ENCODE measurements at regions not wholly inside any gene's neighbourhood (a gene's known extent, or its start where the extent isn't known, plus 50 kb on each side); places are given as distances from the start of the nearest gene placed in this dataset.
"Not testable (repeated sequence)": the region's sequence is repeated elsewhere in the genome, so short reads cannot be mapped to it uniquely, and the experiment has no call there.

GRCh38 chr5:130624805-130625204 lies 540.3 kb downstream of the HINT1 start:
- in situ Hi-C loops (cut with MboI) = no loop called here
- Histone ChIP-seq H3K27ac (no peak overlapping the region), H3K36me3 (ENCODE audit: low read depth) (no peaks in the 10 kb centered on the region), H3K79me2 (ENCODE audit: insufficient read depth) (no peaks in the 10 kb centered on the region), H3K9me3 (ENCODE audit: low read depth) (peaks cover 5% of the 10 kb centered on the region), H3K4me1 (ENCODE audit: insufficient read depth) (no peaks in the 10 kb centered on the region), H3K4me2 (ENCODE audit: unreplicated experiment) (no peak overlapping the region), H3F3A (ENCODE audit: insufficient read depth) (no peaks in the 10 kb centered on the region), H3K9me2 (ENCODE audit: insufficient read depth) (no peaks in the 10 kb centered on the region), H3K4me3 (no peak overlapping the region), H3K27me3 (replicated peaks; ENCODE audit: insufficient read depth) (no peaks in the 10 kb centered on the region), H4K20me1 (ENCODE audit: insufficient read depth) (no peaks in the 10 kb centered on the region), H3K9ac (no peak overlapping the region), H2AFZ (no peak overlapping the region)
- no peak for DNase-seq
- TF ChIP-seq EZH2 (IDR thresholded peaks at IDR 0.05; ENCODE audit: insufficient read depth, poor library complexity, severe bottlenecking) (no peak), EZH2phosphoT487 (IDR thresholded peaks at IDR 0.05; ENCODE audit: insufficient read depth, low read depth) (no peak)

- no peak for TF ChIP-seq EZH2 (IDR thresholded peaks at IDR 0.05; ENCODE audit: insufficient read depth, poor library complexity, severe bottlenecking)
- in situ Hi-C loops (cut with MboI) = no loop called here
- H3F3A ChIP-seq (ENCODE audit: insufficient read depth) = no peaks in the 10 kb centered on the region
- no peaks in the 10 kb centered on the region for H3K4me1 ChIP-seq (ENCODE audit: insufficient read depth)
- no peaks in the 10 kb centered on the region for H3K27me3 ChIP-seq (replicated peaks; ENCODE audit: insufficient read depth)
- H3K9me3 ChIP-seq (ENCODE audit: low read depth) = no peaks in the 10 kb centered on the region
- no peaks in the 10 kb centered on the region for H3K9me2 ChIP-seq (ENCODE audit: insufficient read depth)
- no peaks in the 10 kb centered on the region for H3K79me2 ChIP-seq (ENCODE audit: insufficient read depth)
- H3K27ac ChIP-seq = no peak overlapping the region
- no peak overlapping the region for H3K4me3 ChIP-seq
- no peaks in the 10 kb centered on the region; the same call in 1 of the 2 replicates for H4K20me1 ChIP-seq (ENCODE audit: insufficient read depth)
- no peak for DNase-seq
- H2AFZ ChIP-seq = no peak overlapping the region
- H3K36me3 ChIP-seq (ENCODE audit: low read depth) = no peaks in the 10 kb centered on the region
- WGBS, 2 experiments (ENCODE audit: low coverage in 1 of 2, low lambda C conversion rate in 2 of 2, missing lambda C conversion rate in 2 of 2) = 29 to 37% methylated on average over 2 of the region's 2 CpGs
- no peak overlapping the region for H3K9ac ChIP-seq
- no peak overlapping the region for H3K4me2 ChIP-seq (ENCODE audit: unreplicated experiment)
Measured at GRCh38 chr5:130616161-130616560, 548.9 kb downstream of the HINT1 start.

DNA sequence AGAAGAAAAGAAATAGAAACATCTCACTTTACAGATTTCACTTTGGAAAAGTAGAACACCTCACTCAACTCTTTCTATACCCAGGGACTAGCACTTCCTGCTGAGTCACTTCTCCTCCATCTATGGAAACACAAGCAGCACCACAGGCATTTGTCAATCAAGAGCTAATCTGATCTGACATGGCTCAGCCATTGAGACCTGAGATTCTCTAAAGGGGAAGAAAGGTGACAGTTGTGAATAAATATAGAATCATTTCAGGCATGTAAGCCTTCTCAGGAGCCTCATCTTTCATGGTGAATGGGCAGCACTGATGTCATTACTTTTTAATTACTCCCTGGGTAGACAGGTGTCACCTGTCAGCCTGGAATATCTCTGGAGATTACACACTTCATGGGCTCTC lies 559.8 kb downstream of the HINT1 start:
- Histone ChIP-seq H3K27ac (no peak overlapping the region), H3K4me2 (ENCODE audit: unreplicated experiment) (no peak overlapping the region), H3K4me1 (ENCODE audit: insufficient read depth) (no peaks in the 10 kb centered on the region), H3F3A (ENCODE audit: insufficient read depth) (no peaks in the 10 kb centered on the region), H4K20me1 (ENCODE audit: insufficient read depth) (no peaks in the 10 kb centered on the region), H3K36me3 (ENCODE audit: low read depth) (no peaks in the 10 kb centered on the region), H3K79me2 (ENCODE audit: insufficient read depth) (no peaks in the 10 kb centered on the region), H3K9me3 (ENCODE audit: low read depth) (no peaks in the 10 kb centered on the region), H3K9me2 (ENCODE audit: insufficient read depth) (no peaks in the 10 kb centered on the region), H3K9ac (no peak overlapping the region), H2AFZ (no peak overlapping the region), H3K27me3 (replicated peaks; ENCODE audit: insufficient read depth) (no peaks in the 10 kb centered on the region), H3K4me3 (no peak overlapping the region)
- DNase-seq = no peak
- TF ChIP-seq EZH2phosphoT487 (IDR thresholded peaks at IDR 0.05; ENCODE audit: insufficient read depth, low read depth) = no peak
- TF ChIP-seq EZH2 (IDR thresholded peaks at IDR 0.05; ENCODE audit: insufficient read depth, poor library complexity, severe bottlenecking) = no peak
- in situ Hi-C loops (cut with MboI) = no loop called here

- H3K27ac ChIP-seq; in situ Hi-C loops (cut with MboI): not testable (repeated sequence)
- 85 to 93% methylated on average over 22 to 25 of the region's 25 CpGs for WGBS, 2 experiments (ENCODE audit: low coverage in 1 of 2, low lambda C conversion rate in 2 of 2, missing lambda C conversion rate in 2 of 2)
Measured at GRCh38 chr5:130596647-130597046, 568.4 kb downstream of the HINT1 start.

DNA sequence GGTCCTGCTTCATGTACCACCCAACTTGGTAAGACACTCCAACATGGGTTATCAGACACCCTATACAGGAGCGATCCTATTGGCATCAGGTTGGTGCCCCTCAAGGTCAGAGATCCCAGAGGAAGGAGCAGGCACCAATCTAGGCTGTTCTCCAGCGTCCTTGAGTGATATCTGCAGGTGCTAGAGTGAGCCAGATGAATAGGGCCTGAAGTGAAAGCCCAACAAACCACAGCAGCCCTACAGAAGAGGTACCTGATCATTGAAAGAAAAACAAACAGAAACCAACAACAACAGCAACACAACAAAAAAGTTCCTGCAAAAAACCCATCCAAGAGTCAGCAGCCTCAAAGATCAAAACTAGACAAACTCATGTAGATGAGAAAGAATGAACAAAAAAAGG lies 584.8 kb downstream of the HINT1 start:
- no peak for DNase-seq
- Histone ChIP-seq H3F3A (ENCODE audit: insufficient read depth) (no peaks in the 10 kb centered on the region), H3K27me3 (replicated peaks; ENCODE audit: insufficient read depth) (no peaks in the 10 kb centered on the region), H3K4me3 (no peak overlapping the region), H4K20me1 (ENCODE audit: insufficient read depth) (no peaks in the 10 kb centered on the region), H3K4me1 (ENCODE audit: insufficient read depth) (no peaks in the 10 kb centered on the region), H3K79me2 (ENCODE audit: insufficient read depth) (no peaks in the 10 kb centered on the region), H3K9me2 (ENCODE audit: insufficient read depth) (no peaks in the 10 kb centered on the region), H3K9me3 (ENCODE audit: low read depth) (no peaks in the 10 kb centered on the region), H3K9ac (no peak overlapping the region), H2AFZ (no peak overlapping the region), H3K27ac (no peak overlapping the region), H3K4me2 (ENCODE audit: unreplicated experiment) (no peak overlapping the region), H3K36me3 (ENCODE audit: low read depth) (no peaks in the 10 kb centered on the region)
- TF ChIP-seq EZH2 (IDR thresholded peaks at IDR 0.05; ENCODE audit: insufficient read depth, poor library complexity, severe bottlenecking) (no peak), EZH2phosphoT487 (IDR thresholded peaks at IDR 0.05; ENCODE audit: insufficient read depth, low read depth) (no peak)
- in situ Hi-C loops (cut with MboI) = no loop called here
- 5 to 16% methylated on average over 2 of the region's 2 CpGs for WGBS, 2 experiments (ENCODE audit: low coverage in 1 of 2, low lambda C conversion rate in 2 of 2, missing lambda C conversion rate in 2 of 2)

More at GRCh38 chr5:130596647-130597046, 568.4 kb downstream of the HINT1 start:
- H3K4me3 ChIP-seq; H2AFZ ChIP-seq; H3K9ac ChIP-seq; H3K36me3 ChIP-seq (ENCODE audit: low read depth); DNase-seq; H3F3A ChIP-seq (ENCODE audit: insufficient read depth); H3K9me3 ChIP-seq (ENCODE audit: low read depth); H3K4me1 ChIP-seq (ENCODE audit: insufficient read depth); H4K20me1 ChIP-seq (ENCODE audit: insufficient read depth); H3K79me2 ChIP-seq (ENCODE audit: insufficient read depth); H3K4me2 ChIP-seq (ENCODE audit: unreplicated experiment); H3K9me2 ChIP-seq (ENCODE audit: insufficient read depth); H3K27me3 ChIP-seq (replicated peaks; ENCODE audit: insufficient read depth): not testable (repeated sequence)

Data from GM23248 (cell line).